OCI-LY1 (cell line): ENCODE measurements at regions not wholly inside any gene's neighbourhood (a gene's known extent, or its start where the extent isn't known, plus 50 kb on each side); places are given as distances from the start of the nearest gene placed in this dataset.

Source experiments
- CTCF ChIP-seq: fragments of 200-600 bp; sonication (generic), shearing (Covaris generic); IDR thresholded peaks from 2 replicates; pipeline ENCODE4 v1.5.1; 2017; ENCODE audit warnings: mild to moderate bottlenecking, antibody characterized with exemption, low read length, moderate library complexity, mixed read lengths
- EZH2 ChIP-seq: fragments of 200-600 bp; sonication (generic), shearing (Covaris generic); IDR thresholded peaks from 2 replicates; pipeline ENCODE4 v1.8.0; 2017; ENCODE audit warnings: borderline replicate concordance, mixed run types, mild to moderate bottlenecking, antibody characterized with exemption, low read length, moderate library complexity, mixed read lengths

- TF ChIP-seq CTCF (no peak), EZH2 (no peak)
Observed at GRCh38 chr12:69000074-69000473, 67.1 kb upstream of the CPM start.
